ENCODE measurements at regions not wholly inside any gene's neighbourhood (a gene's known extent, or its start where the extent isn't known, plus 50 kb on each side); places are given as distances from the start of the nearest gene placed in this dataset.
"Not testable (repeated sequence)": the region's sequence is repeated elsewhere in the genome, so short reads cannot be mapped to it uniquely, and the experiment has no call there.

- peak; percentile 4 to 19 for DNase-seq
These were observed 409.0 kb downstream of the BCOR start for GRCh38 chrX:39688576-39689375.

- DNase-seq, result no peak
These were observed 408.2 kb downstream of the BCOR start for GRCh38 chrX:39689376-39690104.

GRCh38 chrX:39690541-39691415, 407.0 kb downstream of the BCOR start:
- DNase-seq, result no peak

GRCh38 chrX:39691724-39692123, 406.0 kb downstream of the BCOR start:
- DNase-seq, result no peak

- no peak for DNase-seq
These were observed 405.0 kb downstream of the BCOR start for GRCh38 chrX:39692796-39693195.

- DNase-seq, result no peak
These were observed 404.5 kb downstream of the BCOR start for GRCh38 chrX:39693298-39693697.

- not testable (repeated sequence) for DNase-seq
These were observed 395.1 kb downstream of the BCOR start for GRCh38 chrX:39702636-39703035.

- no peak for DNase-seq
These were observed 394.5 kb downstream of the BCOR start for GRCh38 chrX:39703307-39703706.

- DNase-seq, result no peak
These were observed 393.2 kb downstream of the BCOR start for GRCh38 chrX:39704590-39704989.

GRCh38 chrX:39705290-39705689, 392.5 kb downstream of the BCOR start:
- no peak for DNase-seq

GRCh38 chrX:39709364-39709763, 388.4 kb downstream of the BCOR start:
- no peak for DNase-seq

GRCh38 chrX:39709812-39710211, 387.9 kb downstream of the BCOR start:
- DNase-seq, result no peak

GRCh38 chrX:39710776-39711175, 387.0 kb downstream of the BCOR start:
- DNase-seq, result no peak

- DNase-seq, result no peak
These were observed 383.3 kb downstream of the BCOR start for GRCh38 chrX:39714471-39714870.

- no peak for DNase-seq
These were observed 381.4 kb downstream of the BCOR start for GRCh38 chrX:39716401-39716800.

GRCh38 chrX:39716802-39717540, 380.8 kb downstream of the BCOR start:
- no peak for DNase-seq

GRCh38 chrX:39718981-39719380, 378.8 kb downstream of the BCOR start:
- DNase-seq, result no peak

- DNase-seq, result no peak
These were observed 376.8 kb downstream of the BCOR start for GRCh38 chrX:39720945-39721344.

GRCh38 chrX:39721566-39722279, 376.0 kb downstream of the BCOR start:
- no peak for DNase-seq

- DNase-seq, result no peak
These were observed 373.2 kb downstream of the BCOR start for GRCh38 chrX:39724544-39724943.

GRCh38 chrX:39725114-39725513, 372.6 kb downstream of the BCOR start:
- DNase-seq, result no peak
